Suppressor macrophage treated with lipopolysaccharide for 4 hours (primary cell): ENCODE measurements at regions not wholly inside any gene's neighbourhood (a gene's known extent, or its start where the extent isn't known, plus 50 kb on each side); places are given as distances from the start of the nearest gene placed in this dataset.

Experiments
- DNase-seq: peaks from one replicate; pipeline ENCODE4 v3.0.0-alpha.2; 2020

DNA sequence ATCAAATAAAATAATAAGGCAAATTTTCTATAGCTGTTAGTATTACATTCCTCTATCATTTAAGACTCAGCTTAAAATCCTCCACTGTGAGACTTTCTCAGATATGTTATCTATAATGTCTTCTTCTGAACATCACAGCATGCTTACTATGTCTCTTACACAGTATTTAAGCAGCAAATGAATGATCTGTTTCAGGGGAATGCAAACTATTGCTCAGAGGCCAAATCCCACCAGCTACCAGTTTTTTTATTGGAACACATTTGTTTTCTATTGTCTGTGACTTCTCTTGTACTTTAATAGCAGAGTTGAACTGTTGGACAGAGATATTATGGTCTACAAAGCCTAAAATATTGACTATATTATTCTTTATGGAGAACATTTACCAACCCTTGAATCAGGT lies 59.6 kb downstream of the C3orf38 start:
- DNase-seq = no peak

DNA sequence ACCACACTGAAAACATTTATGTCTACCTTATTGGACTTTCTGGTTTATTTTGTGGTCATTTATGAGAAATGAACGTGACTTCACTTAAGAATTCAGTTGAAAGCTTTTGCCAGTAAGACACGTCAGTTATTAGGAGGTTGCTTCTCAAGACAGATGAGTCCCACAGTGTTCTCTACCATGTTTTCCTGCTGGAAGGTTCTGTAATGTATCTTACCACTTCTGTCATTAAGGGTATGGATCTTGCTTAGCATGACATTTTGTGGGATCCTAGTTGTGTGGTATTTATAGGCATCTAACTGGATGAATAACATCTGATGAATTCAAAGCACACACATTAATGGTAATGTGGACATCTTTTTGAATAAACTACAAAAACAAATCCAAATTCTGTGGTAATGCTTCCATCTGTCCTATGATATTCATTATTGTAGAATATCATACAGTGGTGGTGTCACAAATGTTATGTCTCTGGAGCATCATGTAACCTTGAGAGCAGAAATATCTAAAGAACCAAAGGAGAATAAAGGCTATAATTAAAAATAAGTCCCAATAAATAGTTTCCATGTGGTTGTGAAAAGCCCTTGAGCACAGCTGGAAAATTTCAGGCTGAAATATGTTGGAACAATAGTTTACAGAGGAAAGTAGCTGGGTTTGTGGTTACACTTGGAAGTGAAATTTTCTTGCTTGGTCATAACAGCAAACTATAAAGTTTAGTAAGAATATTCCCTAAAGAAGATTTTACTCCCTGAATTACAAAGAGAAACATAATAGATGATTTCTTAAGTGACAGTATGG lies 61.5 kb downstream of the C3orf38 start:
- DNase-seq = no peak

DNA sequence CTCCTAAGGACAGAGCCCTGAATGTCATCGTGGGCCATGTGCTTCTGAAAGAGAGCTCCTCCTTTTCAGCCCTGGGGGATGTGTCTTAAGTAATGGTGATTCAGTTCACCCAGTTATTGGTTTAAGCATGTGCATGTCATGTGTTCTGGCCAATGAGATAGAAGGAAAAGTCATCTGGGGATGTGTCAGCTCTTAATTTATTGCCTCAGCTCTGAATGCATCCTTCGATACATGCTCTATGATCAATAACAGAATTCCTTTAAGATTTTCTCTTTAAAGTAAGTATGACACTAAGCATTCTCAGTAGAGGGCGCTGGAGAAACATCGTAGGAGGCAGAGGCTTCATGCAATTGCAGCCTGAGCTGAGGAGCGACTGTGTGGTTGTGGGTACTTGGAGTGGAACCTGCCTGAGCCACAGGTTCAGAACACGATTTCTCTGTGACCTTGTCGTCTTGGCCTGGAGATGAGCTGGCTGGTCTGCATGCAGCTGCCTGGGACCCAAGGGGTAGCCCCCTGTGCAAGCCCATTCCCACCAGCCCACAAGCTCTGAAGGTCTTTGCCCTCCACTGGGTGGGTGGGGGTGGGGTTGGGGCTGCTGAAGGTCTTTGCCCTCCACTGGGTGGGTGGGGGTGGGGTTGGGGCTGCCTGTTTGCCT lies 69.5 kb downstream of the C3orf38 start:
- DNase-seq = peak; percentile 16

DNA sequence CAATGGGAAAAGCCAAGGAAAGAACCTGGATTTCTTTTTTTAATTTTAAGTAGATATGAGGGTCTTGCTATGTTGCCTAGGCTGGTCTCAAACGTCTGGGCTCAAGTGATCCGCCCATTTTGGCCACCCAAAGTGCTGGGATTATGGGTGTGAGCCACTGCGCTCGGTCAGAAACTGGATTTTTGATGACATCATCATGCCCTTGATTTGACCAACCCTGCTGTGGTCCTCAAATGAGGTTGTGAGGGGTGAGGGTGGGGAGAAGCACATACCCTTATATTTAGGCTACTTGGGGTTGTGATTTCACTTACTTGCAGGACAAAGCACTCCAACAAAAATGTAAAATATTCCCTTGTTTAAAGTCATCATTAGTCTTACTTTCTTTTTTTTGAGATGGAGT lies 70.4 kb downstream of the C3orf38 start:
- no peak for DNase-seq

DNA sequence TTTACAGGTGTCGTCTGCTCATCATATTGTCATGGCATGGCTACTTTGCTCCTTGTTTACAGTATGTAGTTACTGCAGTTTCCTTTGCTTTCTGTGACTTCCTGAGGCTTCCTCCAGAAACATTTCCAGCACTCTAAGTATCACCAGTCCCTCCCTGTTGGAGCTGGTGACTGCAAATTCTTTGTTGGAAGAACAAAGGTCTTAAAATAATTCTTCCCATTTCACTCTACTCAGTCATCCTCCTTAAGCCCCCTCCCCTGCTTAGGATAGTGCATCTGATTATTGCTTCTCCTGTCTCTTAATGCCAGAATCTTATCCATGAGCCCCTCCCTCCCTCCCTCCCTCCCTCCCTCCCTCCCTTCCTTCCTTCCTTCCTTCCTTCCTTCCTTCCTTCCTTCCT lies 72.0 kb downstream of the C3orf38 start:
- no peak for DNase-seq

DNA sequence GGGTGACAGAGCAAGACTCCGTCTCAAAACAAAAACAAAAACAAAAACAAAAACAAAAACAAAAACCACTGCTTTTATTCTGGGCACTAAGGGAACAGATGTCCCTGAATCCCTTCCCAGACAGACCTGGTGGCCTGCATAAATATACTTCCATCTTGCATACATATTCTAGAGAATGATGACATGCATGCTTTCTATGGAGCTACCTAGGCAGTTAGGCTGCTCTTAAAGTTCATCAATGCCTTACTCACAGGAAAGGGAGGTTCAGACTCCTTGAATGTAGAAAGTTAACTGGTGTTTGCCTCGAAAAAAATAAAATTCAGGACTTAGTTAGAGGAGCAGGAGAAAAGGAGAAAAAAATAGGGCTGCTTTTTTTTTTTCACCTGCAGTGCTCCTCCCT lies 72.6 kb downstream of the C3orf38 start:
- DNase-seq = no peak

DNA sequence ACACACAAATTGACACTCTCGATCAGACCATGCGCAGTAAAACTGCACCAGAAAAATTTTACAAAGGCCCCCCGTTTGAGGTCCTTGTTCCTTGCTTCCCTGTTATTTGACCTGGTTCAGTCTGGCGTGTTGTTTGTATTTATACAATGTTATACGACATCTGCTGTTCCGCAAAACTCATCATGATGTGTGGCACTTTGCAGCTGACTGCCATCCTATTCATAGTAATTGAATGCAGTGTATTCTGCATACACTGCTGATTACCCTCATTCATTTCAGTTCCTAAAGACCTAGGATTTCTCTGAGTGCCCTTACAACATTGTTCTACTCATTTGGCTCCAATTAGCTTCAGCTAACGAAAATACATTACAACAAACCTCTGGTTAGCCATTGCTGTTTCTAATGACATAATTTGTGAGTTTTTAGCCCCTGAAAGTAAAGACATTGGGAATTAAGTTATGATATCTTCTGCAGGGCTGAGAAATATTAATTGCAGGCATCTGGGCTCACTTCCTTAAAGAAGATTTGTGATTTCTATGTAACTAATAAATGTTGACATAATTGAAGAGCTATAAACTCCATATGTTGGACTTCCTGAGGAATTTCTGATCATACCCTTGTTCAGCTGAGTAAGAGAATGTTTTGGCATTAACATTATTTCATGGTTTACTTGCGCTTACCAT lies 75.7 kb downstream of the C3orf38 start:
- no peak for DNase-seq

DNA sequence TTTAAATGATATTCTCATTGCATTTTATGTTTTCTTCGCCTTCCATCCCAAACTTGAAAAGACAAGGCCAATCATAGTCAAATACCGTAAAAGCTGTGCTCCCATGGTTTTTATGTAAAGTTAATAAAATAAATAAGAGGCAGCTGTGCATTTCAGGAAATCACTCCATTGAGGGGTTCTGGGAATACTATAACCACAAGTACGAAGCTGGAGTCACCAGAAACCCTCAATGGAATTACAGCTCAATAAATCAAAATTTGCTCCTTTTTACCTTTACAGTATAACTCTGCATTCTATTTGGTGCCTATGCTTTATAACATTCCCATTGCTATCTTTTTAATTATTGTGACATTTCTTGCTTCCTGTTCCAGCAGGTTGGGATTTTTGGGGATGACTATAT lies 77.2 kb downstream of the C3orf38 start:
- DNase-seq = no peak

DNA sequence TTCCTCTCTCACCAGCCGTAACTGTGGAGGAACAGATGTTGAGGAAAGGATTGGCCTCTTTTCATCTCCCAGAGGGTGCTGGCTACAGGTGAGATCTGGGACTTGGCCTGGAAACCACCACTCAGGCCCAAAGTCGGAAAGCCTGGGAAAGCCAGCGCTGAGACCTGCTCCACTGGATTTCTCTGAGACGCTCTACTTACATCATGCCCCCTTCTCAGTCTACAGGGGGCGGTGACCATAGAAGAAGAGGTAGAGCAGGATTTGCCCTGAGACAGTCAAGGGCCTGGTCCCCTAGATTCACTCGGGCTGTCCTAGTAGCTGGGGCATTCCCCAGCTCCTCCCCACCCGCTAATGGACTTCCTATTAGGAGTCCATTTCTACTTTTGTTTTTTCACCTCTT lies 80.9 kb downstream of the C3orf38 start:
- DNase-seq = no peak

DNA sequence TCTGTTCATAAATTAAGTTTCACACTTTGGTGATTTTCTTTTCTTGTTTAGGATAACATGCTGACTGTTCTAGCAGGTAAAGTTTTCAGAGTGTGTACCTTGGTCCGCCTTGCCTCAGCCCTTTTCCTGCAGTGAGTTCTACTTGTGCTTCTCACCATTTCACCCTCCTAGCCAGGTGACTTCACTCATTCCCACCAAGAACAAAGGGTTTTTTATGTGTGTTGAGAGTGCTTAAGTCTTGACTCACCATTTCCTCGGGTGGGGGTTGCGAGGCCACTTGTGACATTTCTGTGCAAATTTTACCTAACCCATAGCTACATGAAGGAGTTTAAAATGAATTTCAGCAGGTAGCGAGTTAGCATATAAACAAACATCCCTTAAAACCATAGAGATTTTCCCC lies 81.4 kb downstream of the C3orf38 start:
- DNase-seq = no peak

DNA sequence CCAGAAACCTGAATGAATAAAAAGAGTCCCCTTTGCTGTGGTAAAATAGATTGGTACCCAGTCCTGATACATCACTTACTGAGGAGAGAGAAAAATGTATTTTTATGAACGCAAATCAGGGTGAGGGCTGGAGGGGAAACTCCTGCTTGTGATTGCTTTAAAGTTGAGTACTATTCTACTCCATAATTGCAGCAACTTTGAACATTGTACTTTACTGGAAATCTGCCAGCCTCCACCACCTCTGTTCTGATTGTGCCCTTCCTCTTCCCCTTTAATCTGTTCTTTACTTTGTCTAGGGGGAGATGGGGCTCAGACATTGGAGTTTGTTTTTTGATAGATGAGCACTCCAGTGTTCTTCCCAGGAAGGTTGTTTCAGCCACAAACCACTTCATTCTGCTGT lies 81.9 kb downstream of the C3orf38 start:
- no peak for DNase-seq

DNA sequence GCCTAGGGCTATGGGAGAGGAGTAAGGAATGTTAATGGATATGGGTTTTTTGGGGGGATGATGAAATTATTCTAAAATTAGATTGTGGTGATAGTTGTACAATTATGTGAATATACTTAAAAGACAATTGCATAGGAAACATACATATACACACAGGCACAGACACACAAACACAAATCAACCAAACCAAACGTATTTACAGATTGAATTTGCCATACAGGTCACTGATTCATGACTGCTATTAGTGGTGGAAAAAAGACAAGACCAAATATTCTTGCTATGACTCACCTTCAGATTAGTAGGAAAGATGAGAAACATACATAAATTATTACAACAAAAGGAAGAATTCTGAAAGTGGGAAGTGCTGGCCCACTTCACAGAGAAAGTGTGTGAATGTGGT lies 85.3 kb downstream of the C3orf38 start:
- no peak for DNase-seq

DNA sequence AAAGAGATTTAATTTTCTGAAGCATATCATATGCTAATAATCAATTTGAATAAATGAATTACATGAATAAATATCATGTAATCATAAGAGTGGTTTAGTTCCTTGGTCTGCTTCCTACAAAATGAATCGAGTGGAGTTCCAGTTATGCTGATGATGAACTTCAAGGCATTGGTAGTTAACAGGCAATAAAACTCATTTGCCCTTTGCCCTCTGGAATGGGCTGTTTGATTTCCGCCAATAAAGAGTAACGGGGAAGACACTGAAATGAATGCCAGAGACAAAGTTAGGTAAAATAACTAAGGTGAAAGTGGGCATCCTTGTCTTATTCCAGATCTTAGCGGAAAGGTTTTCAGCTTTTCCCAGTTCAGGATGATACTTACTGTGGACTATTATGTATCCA lies 90.1 kb downstream of the C3orf38 start:
- no peak for DNase-seq

DNA sequence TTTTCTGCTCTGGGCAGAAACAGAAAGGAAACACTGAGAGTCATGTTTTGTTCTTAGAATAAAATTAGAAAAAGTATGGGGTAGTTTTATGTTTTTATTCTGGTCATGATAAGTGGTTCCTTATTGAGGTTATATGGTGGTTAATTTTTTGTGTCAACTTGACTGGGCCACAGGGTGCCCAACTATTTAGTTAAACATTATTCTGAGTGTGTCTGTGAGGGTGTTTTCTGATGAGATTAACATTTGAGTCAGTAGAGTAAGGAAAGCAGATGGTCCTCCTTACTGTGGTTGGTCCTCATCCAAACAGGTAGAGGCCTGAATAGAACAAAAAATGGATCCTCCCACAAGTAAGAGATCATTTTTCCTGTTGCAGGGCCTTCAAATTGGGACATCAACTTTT lies 98.9 kb downstream of the C3orf38 start:
- DNase-seq = no peak

DNA sequence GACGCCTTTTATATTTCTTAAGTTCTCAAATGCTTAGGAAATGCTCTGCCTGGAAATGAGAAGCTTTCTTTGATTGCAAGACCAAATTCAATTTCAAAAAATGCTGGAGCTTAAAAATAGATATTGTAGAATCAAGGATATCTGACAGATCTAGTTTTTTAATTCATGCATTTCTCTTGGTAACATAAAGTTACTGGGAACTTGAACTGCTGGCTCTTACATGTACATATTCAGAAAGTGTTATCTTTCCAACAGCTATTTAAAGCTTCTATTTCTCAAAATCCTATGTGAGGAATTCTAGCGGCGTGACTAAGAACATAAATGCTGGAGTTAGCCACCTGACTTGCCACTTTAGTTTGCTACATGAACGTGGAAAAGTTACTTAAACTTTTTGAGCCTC lies 109.3 kb downstream of the C3orf38 start:
- no peak for DNase-seq

DNA sequence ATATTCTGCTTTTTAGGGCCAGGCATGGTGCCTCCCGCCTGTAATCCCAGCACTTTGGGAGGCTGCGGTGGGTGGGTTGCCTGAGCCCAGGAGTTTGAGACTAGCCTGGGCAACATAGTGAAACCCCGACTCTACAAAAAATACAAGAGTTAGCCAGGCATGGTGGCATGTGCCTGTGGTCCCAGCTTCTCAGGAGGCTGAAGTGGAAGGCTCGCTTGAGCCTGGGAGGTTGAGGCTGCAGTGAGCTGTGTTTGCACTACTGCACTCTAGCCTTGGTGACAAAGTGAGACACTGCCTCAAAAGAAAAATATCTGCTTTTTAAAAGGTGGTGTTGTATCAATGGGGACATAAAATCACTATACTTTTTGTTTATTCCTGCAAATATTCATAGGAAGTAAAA lies 112.8 kb downstream of the C3orf38 start:
- DNase-seq = no peak

DNA sequence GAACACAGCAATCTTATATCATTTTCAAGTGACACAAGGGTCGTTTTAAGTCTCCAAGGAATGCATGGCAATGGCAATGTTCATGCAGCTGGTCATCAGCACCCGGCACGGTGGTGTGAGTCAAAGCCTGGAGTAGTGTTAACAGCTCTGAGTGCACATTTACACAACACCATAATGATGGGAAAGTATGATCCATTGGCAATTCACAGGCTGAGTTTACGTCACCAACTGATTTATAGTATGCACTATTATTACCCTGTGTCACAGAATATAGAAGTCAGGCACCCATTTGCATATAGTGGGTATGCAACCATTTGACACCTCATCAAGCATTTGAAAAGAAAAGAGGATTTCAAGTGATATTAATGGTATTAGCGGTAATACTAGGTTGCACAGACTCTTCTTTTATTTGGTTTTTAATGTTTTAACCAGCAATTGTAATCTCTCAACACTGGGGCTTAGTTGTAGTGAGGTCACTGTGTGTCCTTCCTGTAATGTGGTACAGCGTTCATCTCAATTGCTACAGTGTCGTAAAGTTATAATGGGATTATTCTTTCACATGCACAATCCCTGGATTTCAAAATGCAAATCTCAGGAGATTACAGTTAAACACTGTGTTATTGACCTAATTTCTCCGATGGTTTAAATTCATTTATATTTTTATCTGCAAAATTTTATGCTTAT lies 113.8 kb downstream of the C3orf38 start:
- no peak for DNase-seq

DNA sequence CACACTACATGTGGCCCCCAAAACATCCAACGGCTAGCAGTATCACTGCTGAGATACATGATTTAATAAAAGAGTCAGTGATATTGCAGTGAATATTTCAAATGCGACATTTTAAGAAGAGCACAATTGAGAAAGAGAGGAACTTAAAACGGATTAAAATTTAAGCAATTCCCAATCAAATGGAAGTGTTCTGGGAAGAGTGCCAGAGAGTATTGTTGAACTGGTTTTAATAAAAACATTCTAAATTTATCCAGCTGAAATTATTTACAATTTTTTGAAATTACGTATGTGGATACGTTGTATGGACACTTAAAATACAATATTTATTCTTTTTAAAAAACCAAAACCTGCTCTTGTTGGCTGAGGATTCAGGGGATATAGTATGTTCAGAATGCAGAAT lies 117.7 kb downstream of the C3orf38 start:
- no peak for DNase-seq

DNA sequence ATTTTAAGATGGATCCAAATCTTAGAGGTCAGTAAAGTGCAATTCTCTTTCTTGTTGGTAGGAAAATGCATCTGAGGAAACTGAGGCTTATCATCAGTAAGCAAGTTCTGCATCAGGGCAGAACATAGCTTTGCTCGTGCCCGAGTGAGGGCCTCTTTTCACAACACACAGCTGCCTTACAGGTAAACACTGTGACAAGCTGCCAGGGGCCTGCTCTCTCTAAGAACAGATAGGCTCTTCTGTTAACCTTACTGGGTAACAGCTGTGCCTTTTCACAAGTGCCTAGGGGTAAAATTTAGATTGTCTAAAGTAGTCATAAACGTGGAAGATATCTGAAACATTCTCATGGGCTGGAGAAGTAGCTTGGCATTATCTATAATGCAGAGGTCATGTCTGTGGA lies 118.1 kb downstream of the C3orf38 start:
- DNase-seq = no peak

DNA sequence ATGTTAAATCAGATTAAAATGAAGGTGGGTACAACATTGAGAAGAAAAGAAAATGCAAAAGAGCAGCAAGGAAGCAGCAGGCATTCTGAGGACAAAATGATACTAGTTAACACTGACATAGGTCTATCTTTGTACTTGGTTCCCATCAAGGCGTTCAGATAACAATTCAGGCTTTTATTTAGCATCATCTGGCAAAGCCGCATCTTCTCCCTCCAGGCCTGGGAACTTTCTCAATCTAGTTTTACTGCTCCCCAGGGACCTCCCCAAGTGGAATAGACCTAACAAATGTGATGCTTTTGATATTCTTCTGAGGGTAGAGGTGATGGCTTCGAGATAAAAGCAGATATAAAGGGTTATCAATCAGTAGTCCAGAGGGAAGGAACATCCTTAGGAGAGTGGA lies 130.6 kb downstream of the C3orf38 start:
- DNase-seq = no peak

DNA sequence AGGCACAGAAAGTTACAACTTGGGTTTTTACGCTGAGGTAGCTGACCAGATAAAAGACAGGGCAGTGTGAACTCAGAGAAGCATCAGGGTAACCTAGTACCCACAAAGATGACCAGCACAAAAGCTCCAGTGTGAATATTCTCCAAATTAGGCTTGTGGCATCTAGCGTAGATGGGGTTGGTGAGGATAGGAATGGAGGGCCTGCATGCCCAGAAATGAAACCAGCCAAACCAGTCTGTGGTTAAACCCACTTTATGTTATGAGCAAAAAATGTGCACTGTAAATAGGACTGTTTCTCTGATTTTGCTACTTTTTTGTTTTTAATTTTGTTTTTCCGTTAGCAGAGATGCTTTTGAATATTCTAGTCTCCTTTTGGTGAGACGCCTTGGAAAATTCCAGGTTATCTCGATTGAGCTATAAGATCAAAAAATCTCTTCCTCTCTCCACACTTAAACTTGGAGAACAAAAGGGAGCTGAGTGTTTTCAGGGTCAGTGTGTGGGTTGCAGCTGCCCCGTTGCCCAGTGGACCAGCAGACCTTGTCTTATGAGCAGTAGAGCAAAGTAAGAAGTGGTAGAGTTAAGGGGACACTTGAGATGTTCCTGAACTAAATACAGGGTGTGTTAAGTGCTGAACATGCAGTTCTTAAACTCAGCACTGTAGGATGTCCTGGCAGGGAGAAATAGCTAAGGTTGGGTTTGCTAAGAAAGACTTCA lies 132.9 kb downstream of the C3orf38 start:
- DNase-seq = no peak

DNA sequence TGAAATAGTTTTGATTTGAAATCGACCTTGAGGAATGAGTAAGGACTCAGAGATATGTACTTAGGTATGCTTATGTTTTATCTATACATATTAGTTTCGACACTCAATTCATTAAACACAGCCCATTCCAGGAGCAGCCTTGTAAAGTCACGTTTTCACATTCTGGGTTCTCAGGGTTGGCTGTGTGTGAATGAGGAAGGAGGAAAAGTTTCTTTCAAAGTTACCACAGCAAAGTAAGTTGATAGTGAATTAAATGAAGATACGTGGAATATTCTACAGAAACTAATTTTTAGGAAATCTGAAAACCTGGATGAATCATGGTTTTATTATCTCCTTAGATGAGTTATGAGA lies 133.5 kb downstream of the C3orf38 start:
- no peak for DNase-seq

DNA sequence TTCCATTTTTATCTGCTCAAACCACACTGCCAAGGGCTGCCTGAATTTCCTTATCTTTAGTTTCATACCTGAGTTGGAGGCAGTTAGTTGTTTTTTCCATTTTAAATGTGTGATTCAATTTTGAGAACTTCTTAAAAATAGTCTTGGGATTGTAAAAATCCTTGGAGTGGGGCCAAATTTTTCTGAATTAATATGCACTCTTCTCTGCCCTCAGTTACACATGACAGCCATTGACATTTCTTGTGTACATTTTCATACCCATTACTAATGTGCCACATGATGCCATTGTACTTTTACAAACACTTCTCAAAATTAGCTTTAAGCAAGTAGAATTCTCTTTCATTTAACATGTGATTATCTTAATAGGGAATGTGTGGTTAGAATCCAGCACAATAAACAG lies 141.7 kb downstream of the C3orf38 start:
- DNase-seq = no peak
